ENCODE measurements at regions not wholly inside any gene's neighbourhood (a gene's known extent, or its start where the extent isn't known, plus 50 kb on each side); places are given as distances from the start of the nearest gene placed in this dataset.
"Not testable (repeated sequence)": the region's sequence is repeated elsewhere in the genome, so short reads cannot be mapped to it uniquely, and the experiment has no call there.

DNA sequence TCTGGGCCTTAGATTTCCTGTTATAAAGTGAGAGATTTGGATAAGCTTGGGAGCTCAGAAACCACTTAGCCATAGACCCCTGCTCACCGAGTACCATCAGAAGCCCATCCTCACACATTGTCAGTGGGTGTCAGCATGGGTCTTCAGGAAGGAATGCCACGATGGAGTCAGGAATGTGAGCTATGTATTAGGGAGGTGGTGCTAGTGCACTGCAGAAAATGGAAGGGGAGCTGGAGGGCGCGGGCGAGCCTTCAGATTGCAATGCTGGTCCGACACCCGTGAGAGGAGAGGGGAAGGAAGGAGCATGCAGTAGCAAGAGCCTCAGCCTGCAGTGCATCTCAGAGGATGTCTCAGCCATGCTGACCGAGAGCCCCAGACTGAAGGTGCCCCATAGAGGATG lies 294.5 kb downstream of the FOXL1 start:
- DNase-seq = no peak

DNA sequence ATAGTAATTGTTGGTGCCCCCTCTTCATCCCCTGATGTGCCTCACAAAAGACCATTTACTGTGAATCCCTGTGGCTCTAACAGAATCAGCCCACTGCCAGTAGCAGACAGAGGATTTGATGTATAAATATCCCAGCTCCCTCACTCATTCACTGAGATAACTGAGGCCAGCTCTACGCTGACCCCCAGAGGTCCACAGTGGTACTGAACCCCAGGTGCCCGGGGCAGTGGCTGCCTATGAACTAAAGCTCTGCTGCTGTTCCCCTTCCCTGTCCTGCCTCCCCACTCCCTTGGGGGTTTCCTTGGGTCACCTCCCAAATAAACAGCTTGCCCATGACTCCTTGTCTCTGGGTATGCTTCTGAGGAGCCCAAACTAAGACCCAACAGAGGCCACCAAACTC lies 295.8 kb downstream of the FOXL1 start:
- DNase-seq = no peak

DNA sequence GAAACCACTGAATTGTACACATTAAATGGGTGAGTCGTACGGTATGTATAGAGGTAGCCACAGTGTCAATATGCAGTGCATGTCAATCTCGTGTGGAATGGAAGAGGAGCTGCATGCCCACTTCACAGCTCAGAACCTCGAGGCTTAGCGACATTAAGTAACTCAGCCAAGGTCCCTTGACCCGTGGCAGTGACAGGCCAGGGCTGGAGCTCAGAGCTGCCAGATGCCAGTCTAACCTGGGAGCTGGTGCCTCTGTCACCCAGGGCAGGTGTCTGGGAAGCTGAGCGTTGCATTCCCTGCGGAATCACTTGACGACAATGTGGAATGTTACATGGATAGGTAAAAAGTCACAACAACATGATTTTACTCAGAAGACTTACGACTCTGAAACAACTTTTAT lies 298.1 kb downstream of the FOXL1 start:
- no peak for DNase-seq

DNA sequence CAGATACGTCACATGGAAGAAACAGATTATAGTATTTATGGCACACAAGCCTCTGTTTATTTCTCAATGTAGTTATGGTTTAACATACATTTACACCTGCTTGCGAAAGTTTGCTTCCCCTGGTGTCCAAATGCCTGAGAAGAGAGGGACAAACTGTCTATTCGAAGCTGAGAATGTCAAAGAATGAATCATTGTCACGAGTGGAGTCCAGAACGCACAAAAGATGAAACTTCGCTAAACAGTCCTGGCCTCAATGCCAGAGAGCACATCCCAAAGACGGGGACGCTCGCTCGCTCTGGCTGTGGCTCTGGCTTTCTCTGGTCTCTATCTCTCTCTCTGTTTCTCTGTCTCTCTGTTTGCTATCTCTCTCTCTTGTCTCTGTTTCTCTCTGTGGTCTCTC lies 298.8 kb downstream of the FOXL1 start:
- no peak for DNase-seq

DNA sequence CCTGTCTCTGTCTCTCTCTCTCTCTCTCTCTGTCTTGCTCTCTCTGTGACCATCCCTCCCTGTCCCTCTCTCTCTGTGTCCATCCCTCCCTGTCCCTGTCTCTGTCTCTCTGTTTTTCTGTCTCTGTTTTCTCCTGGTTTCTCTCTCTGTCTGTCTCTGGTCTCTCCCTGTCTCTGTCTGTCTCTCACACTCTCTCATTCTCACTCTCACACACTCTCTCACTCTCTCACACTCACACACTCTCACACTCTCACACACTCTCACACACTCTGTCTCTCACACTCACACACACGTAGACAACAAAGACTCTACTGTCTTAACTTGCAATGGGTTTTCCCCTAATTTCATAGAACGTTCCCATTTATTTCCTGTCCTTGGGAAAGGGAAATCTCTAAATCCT lies 299.5 kb downstream of the FOXL1 start:
- no peak for DNase-seq

DNA sequence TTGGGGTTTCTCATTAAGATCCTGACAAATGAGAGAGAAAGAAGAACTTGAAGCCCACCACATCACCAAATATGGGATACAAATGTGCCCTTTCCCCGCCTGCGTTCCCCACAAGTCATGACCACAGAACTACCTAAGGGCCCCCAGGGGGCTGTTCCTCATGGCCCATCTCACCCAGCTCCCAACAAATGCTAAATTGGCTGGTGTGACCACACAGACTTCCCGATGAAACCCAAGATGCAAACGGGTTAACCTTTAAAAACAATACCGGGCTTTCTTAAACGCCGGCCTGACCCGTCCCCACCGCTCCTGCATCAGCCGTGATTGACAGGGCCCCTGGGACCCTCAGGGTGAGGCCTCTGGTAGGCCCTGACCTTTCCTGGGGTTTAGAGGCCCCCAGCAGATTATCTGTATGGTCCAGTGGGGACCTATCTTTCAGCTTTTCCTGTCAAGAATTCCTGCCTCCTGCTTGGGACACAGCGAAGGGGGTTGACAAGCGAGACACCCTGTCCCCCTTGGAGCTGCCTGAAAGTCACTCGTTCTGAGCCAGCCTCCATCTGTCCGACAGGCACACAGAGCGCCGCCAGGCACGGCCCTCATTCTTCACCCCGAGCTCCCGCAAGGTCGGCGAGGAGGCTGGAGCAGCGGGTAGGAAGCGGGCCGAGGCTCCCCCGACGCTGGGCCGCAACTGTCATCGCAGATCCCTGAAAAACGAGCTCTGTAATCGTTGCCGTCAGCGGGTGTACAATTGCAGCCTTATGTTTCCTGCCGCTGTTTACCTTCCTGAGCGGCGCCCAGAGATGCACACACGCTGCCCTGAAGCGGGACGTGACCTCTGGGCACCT lies 300.1 kb downstream of the FOXL1 start:
- no peak for DNase-seq

DNA sequence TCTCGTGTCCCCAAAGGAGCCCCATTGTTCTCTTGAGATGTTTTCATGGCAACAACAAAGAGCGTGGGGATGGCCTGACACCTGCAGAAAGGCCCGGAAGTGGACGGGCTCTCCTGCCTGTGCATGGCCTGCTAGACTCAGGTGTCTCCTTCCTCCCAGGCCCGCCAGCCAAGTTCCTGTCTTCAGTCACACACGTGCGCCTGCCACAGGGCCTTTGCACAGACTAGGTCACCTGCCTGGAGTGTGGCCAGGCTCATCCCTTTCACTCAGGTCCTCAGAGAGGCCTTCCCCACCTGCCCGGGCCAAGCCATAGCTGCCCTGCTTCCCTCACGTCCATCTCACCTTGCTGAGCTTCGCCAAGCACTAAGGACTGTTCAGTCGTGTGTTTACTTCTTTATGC lies 300.9 kb downstream of the FOXL1 start:
- DNase-seq = no peak

DNA sequence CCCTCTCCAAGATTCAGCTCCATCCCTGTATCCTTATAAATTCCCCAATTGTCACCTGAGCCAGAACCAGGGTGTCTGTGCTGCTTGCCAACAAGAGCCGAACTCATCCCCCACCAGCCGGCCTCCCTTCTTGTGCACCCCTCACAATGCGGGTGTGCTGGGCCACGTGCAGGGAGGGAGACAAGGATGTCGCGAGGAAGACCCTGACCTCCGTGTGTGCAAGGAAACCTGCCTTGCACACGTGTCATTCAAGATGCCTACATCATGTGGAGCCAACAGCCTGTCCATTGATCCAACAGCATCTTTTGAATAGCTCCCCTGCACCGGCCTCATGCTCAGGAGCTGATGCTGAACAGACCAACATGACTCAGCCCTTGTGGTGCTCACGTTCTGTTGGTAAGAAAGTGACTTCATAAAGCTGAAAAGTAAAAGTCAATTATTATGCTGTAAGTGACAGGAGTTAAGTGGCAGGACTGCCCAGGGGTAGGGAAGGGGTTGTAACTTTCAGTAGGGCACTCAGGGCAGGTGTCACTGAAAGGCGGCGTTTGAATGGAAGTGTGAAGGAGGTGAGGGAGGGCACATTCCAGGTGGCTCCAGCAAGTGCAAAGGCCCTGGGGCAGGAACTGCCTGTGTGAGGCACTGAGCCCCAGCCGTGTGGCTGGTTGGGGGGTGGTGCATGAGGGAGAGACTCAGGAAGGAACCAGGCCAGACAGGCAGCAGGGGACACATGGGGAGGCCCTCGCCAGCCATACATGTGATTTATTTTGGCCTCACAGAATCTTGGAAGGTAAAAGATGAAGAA lies 302.2 kb downstream of the FOXL1 start:
- no peak for DNase-seq

DNA sequence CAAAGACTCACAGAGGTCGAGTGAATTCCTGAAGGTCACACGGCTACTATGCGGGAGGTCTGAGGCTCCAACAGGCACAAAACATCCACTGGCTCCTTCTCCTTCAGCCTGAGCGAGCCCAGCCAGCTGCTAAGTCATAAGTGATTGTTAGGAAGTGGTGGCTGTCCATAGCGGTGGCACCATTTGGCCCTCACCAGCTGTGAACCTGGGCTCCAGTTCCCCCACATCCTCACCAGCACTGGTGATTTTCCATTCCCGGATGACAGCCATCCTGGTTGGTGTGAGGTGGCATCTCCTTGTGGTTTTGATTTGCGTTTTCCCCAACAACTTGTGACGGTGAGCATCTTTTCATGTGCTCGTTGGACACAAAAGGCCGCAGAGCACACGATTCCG lies 302.8 kb downstream of the FOXL1 start:
- no peak for DNase-seq

DNA sequence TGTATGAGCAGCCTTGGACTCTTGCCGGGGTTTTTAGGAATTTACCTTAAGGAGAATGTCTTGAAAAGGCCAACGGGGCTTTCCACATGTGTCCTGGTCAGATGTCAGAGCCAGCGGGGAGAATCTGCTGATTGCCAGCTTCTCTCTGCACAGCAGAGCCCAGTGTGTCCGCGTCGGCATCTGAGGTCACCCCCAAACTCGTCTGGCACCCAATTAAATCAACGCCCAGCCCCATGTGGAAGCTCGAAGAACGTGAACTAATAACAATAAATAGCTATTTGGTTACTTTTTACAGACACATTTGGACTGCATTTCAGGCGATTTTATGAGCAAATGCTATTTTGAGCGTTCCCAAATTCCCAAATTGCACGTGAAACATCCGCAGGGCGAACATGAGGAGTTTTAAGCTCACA lies 303.5 kb downstream of the FOXL1 start:
- DNase-seq = no peak

DNA sequence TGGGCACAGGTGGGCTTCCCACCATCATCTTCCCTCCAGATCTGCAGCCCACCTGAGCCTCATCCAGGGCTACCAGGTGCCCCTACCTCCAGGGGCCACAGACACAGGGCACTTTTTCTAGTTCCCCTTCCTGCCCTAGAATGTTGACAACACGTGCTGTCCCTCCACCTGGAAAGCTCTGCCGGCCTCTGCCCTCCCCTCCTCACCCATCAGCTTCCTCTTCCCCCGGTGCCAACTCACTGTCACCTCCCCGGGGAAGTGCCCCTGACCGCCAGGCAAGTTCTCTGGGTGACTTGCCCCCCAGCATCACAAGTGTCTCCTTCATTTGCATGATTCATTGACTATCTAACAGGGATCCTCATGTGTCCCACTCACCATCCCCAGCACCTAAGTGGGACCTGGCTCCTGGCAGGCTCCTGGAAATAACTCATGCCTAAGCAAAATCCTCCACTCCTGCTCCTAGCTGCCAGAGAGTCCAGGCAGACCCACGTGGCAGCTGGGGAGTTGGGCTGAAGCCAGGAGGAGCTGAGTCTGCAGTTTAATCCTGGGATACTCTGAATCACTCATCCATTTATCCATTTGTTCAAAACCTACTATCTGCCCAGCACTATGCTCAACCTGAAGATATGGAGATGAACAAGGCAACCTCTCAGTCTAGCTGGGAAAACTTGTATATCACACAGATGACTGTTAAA lies 304.4 kb downstream of the FOXL1 start:
- DNase-seq = no peak

DNA sequence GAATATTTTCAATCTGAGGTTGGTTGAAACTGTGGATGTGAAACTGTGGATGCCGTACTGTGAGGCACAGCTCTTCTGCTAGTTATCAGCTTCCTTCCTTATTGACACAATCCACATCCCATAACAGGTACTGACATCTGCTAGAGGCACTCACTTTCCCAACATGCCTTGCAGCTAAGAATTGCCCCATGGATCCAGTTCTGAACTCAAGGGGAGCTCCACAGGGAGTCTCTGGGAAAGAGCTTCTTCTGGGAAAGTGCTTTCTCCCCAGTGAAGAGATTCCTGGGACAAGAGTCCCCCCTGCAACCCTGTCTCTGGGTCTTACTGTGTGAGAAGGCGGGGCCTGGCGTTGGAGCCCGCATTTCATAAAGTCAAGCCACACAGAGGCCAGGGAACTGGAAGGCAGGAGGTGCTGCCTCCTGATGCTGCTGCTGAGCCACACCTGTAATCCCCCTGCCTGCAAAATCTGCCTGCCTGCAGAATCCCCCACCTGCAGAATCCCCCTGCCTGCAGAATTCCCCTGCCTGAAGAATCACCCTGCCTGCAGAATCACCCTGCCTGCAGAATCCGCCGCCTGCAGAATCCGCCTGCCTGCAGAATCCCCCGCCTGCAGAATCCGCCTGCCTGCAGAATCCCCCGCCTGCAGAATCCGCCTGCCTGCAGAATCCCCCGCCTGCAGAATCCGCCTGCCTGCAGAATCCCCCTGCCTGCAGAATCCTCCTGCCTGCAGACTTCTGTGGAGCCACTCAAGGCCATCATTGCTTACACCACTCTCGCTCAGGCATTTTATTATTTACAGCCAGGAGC lies 305.4 kb downstream of the FOXL1 start:
- no peak for DNase-seq

DNA sequence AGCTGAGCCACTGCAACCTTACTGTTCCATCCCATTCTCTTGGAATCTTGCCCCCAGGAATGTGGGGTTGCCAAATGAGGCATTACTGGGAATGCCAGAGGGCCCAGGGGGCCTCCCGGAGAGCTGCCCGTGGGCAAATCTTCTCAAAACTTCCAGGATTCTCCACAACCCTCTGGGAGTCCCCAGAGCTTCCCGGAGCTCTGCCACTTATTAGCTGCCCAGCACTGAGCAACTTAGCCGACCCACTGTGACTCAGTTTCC lies 306.0 kb downstream of the FOXL1 start:
- no peak for DNase-seq

DNA sequence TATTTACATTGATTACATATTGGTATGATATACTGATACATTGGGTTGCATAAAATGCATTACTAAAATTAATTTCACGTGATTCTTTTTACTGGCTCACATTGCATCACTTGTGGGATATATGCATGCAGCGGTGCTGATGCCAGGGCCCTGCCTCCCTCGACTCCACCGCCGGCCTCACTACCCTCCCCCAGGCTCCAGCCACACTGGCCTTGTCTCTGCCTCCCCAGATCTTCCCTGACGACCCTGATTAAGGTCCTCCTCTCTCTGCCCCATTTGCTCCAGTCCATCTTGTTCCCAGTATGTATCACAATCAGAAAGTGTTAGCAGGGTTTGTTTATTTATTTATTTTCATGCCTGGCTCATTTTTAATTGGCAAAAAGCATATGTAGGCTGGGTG lies 306.8 kb downstream of the FOXL1 start:
- DNase-seq = no peak

DNA sequence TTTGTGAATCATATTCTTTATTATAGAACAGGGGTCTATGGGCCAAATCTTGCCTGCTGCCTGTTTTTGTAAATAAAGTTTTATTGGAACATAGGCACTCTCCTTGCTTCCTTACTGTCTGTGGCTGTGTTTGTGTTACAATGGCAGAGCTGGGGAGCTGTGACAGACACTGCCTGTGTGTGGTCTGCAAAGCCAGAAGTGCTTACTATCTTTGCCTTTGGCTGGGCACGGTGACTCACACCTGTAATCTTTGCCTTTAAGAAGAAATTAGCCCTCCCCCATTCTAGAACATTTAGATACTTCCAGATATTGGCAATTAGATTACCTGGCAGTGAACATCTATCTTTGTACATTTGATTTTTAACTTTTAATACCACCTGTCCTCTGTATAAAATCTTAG lies 308.3 kb downstream of the FOXL1 start:
- no peak for DNase-seq

DNA sequence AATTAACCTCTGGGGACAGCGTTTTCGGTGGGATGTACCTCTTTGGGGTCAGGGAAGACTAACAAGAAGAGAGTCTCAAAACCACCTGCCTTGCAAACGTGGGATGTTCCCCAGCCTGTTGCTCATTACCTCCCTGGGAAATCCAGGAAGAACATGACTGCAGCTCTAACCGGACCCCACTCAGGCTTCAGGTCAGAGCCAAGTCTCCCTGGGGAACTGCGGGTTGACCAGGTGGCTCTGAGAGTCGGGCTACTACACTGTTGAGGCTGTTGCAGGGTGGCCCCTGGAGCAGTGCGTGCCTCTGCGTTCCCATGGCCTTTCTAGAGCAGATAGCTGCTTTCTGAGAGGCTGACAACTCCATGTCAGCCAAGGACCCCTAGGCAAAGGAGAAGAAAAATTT lies 309.1 kb downstream of the FOXL1 start:
- DNase-seq = no peak

DNA sequence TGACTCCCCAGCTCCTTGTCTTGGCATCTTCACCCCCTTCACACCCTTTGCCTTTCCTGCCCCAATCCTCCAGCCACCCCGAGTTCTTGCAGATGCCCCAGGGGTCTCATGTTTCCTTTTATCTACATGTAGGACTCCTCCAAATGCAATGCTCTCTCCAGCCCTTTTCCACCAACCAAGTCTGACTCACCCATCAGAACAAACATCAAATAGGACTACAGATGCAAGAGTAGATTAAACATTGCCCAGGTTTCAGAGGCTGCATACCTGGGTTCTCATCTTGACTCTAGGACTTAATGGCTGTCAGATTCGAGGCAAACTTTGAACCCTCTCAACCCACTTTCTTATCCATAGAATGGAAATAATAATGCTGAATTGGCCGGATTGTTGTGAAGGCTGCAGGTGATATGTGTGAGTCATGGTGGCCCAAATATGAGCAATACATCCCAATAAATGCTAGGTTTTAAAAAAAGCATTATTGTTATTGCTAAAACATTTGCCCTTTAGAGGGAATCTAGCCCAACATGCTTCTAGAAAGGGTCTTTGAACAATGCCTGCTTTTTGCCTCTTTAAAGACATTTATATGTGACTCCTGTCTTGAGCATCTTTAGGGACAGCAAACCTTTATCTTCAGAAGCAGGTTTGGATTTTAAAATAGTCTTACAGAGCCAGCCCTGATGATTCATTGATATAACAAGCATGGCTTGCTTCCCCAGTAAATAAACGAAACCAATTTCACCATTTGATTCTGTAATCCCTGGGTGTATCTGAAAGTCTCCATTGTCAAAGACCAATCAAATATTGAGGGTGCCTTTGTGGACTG lies 310.1 kb downstream of the FOXL1 start:
- no peak for DNase-seq

DNA sequence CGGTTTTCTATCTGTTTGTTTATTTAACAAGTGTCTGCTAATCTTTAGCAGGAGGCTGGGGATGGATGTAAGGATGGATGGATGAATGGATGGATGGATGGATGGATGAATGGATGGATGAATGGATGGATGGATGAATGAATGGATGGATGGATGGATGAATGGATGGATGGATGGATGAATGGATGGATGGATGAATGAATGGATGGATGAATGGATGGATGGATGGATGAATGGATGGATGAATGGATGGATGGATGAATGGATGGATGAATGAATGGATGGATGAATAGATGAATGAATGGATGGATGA lies 310.7 kb downstream of the FOXL1 start:
- not testable (repeated sequence) for DNase-seq

DNA sequence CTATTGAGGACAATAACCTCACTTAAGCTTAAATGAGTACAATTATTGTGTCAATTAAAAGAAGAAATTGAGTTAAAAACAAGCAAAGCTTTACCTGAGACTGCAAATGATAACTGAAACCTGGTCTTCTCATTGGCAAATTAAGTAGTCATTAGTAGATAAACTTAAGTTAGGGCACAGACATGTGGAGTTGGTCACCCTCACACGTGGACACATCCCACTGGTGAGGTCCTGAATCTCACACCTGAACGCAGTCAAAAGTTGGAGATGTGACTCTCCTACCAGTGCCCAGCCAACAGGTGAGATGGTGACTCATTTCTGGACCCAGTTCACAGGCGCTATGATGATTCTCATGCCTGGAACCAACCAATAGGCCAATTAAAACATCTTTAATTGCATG lies 311.6 kb downstream of the FOXL1 start:
- no peak for DNase-seq

DNA sequence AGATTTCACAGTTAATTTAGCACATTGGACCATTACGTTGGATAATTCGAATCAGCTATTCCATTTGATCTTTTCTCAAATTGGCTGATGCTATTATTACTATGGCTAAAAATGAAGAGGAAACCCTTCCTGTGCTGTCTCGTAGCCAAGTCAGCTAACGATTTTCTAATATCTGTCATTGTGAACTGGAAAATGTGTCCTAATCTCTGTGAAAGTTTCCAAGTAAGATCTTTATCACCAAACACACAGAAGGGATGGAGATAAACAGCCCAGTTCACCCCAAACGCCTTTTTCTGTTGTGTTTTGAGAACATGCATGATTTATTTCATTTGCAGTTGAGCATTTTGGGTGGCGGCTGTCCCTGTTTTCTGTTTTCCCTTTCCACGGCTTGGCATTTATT lies 312.8 kb downstream of the FOXL1 start:
- no peak for DNase-seq

DNA sequence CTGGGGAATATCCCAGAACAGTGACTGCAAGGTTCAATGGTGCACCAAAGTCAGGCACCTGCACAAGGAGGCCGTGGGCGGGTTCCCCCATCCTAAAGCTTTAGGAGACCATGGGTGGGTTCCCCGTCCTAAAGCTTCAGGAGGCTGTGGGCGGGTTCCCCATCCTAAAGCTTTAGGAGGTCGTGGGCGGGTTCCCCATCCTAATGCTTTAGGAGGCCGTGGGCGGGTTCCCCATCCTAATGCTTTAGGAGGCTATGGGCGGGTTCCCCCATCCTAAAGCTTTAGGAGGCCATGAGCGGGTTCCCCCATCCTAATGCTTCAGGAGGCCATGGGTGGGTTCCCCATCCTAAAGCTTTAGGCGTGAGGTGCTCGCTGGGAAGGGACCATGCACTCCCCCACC lies 313.3 kb downstream of the FOXL1 start:
- no peak for DNase-seq

DNA sequence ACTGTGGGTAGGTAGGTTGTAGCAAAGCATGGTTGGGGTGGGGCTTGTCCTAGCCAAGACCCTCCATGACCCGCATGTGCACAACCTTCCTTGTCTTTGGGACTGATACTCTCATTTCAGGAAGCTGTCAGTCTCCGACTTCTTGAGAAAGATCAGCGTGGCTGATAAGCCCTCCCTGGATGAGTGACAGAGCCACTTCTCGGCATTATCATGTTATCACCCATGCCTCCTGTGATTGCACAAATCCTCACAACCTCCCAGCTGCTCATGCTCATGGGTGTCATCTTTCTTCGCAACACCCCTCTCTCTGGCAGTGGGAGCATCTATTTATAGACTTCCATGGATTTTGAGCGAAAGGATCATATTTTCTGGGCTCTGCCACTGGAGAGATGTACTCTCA lies 314.2 kb downstream of the FOXL1 start:
- DNase-seq = no peak

DNA sequence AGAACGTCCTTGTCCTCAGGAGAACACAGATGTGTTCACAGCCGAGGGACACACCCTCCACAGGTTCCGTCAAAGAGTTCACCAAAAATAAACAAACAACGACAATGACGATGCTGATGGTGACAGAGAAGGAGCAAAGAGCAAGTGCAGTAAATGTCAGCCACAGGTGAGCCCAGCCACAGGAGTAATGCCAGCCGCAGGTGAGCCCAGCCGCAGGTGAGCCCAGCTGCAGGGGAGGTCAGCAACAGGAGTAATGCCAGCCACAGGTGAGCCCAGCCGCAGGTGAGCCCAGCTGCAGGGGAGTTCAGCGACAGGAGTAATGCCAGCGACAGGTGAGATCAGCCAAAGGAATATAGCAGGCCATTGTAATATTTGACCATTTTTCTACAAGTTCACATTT lies 315.2 kb downstream of the FOXL1 start:
- no peak for DNase-seq

Data from NCI-H2081 (cell line).